ENCODE measurements at regions not wholly inside any gene's neighbourhood (a gene's known extent, or its start where the extent isn't known, plus 50 kb on each side); places are given as distances from the start of the nearest gene placed in this dataset.

DNA sequence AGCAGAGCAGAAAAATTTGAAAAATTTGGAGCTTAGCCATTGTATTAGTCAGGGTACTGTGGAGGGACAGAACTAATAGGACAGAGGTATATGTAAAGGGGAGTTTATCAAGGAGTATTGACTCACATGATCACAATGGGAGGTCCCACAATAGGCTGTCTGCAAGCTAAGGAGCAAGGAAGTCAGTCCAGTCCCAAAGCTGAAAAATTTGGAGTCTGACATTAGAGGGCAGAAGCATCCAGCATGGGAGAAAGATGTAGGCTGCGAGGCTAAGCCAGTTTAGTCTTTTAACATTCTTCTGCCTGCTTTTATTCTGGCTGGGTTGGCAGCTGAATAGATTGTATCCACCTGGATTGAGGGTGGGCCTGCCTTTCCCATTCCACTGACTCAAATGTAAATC lies 82.0 kb downstream of the SMPDL3A start:
- TF ChIP-seq, protein P1, sequence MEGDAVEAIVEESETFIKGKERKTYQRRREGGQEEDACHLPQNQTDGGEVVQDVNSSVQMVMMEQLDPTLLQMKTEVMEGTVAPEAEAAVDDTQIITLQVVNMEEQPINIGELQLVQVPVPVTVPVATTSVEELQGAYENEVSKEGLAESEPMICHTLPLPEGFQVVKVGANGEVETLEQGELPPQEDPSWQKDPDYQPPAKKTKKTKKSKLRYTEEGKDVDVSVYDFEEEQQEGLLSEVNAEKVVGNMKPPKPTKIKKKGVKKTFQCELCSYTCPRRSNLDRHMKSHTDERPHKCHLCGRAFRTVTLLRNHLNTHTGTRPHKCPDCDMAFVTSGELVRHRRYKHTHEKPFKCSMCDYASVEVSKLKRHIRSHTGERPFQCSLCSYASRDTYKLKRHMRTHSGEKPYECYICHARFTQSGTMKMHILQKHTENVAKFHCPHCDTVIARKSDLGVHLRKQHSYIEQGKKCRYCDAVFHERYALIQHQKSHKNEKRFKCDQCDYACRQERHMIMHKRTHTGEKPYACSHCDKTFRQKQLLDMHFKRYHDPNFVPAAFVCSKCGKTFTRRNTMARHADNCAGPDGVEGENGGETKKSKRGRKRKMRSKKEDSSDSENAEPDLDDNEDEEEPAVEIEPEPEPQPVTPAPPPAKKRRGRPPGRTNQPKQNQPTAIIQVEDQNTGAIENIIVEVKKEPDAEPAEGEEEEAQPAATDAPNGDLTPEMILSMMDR (IDR thresholded peaks at IDR 0.05), result peak; percentile 14
- TF ChIP-seq EZH2phosphoT487 (IDR thresholded peaks at IDR 0.05), result no peak
- no peak for TF ChIP-seq EZH2 (IDR thresholded peaks at IDR 0.05)

Data from neural progenitor cell (in vitro differentiated cells).